NCI-H2081 (cell line): ENCODE measurements at regions not wholly inside any gene's neighbourhood (a gene's known extent, or its start where the extent isn't known, plus 50 kb on each side); places are given as distances from the start of the nearest gene placed in this dataset.
"Not testable (repeated sequence)": the region's sequence is repeated elsewhere in the genome, so short reads cannot be mapped to it uniquely, and the experiment has no call there.

Source experiments
- DNase-seq, 2 experiments: peaks; one replicate each; lab custom pipeline; 2025; lab: John Stamatoyannopoulos, UW

GRCh38 chr4:83213640-83214039 lies 71.0 kb downstream of the COQ2 start:
- DNase-seq, result no peak

- DNase-seq, result peak; percentile 60 to 82
Measured at GRCh38 chr4:83212041-83212851, 72.4 kb downstream of the COQ2 start.

GRCh38 chr4:83209419-83209818 lies 75.2 kb downstream of the COQ2 start:
- DNase-seq, result no peak

- no peak for DNase-seq
Measured at GRCh38 chr4:83208371-83209365, 75.9 kb downstream of the COQ2 start.

- no peak for DNase-seq
Measured at GRCh38 chr4:83207497-83208101, 77.0 kb downstream of the COQ2 start.

GRCh38 chr4:83205760-83206159 lies 78.8 kb downstream of the COQ2 start:
- no peak for DNase-seq

GRCh38 chr4:83204731-83205130 lies 79.9 kb downstream of the COQ2 start:
- no peak for DNase-seq

GRCh38 chr4:83201761-83202160 lies 82.8 kb downstream of the COQ2 start:
- no peak for DNase-seq

- DNase-seq, result no peak
Measured at GRCh38 chr4:83197555-83198235, 83.2 kb upstream of the PLAC8 start.

GRCh38 chr4:83196921-83197320 lies 82.4 kb upstream of the PLAC8 start:
- DNase-seq, result no peak

GRCh38 chr4:83195269-83195668 lies 80.7 kb upstream of the PLAC8 start:
- DNase-seq, result no peak

- DNase-seq, result not testable (repeated sequence)
Measured at GRCh38 chr4:83194588-83194987, 80.1 kb upstream of the PLAC8 start.

- DNase-seq, result no peak
Measured at GRCh38 chr4:83192634-83193033, 78.1 kb upstream of the PLAC8 start.

- DNase-seq, result no peak
Measured at GRCh38 chr4:83191026-83191425, 76.5 kb upstream of the PLAC8 start.

- no peak for DNase-seq
Measured at GRCh38 chr4:83189631-83190136, 75.2 kb upstream of the PLAC8 start.

- no peak for DNase-seq
Measured at GRCh38 chr4:83180431-83180968, 66.0 kb upstream of the PLAC8 start.

GRCh38 chr4:83179205-83179604 lies 64.7 kb upstream of the PLAC8 start:
- no peak for DNase-seq

- no peak for DNase-seq
Measured at GRCh38 chr4:83178029-83178428, 63.5 kb upstream of the PLAC8 start.

- no peak for DNase-seq
Measured at GRCh38 chr4:83177182-83177581, 62.7 kb upstream of the PLAC8 start.

- DNase-seq, result no peak
Measured at GRCh38 chr4:83174844-83175414, 60.4 kb upstream of the PLAC8 start.

GRCh38 chr4:83172371-83172770 lies 57.8 kb upstream of the PLAC8 start:
- DNase-seq, result no peak
